ENCODE measurements at regions not wholly inside any gene's neighbourhood (a gene's known extent, or its start where the extent isn't known, plus 50 kb on each side); places are given as distances from the start of the nearest gene placed in this dataset.

GRCh38 chr18:39701055-39701783, 2135.6 kb upstream of the CELF4 start:
- TF ChIP-seq POLR2A (IDR thresholded peaks at IDR 0.05; ENCODE audit: extremely low read depth, insufficient read length), result no peak
- TF ChIP-seq MYC (IDR thresholded peaks at IDR 0.05; ENCODE audit: low read depth, low read length), result no peak
- no peak for TF ChIP-seq CTCF (IDR thresholded peaks at IDR 0.05; ENCODE audit: low read depth, low read length)
- no peak for TF ChIP-seq MAX (IDR thresholded peaks at IDR 0.05; ENCODE audit: low read depth, low read length)
- H3K4me3 ChIP-seq (ENCODE audit: low read depth, low read length), result no peak overlapping the region
- no peak for DNase-seq (ENCODE audit: low read depth)

- DNase-seq (ENCODE audit: low read depth), result no peak
- TF ChIP-seq MAX (IDR thresholded peaks at IDR 0.05; ENCODE audit: low read depth, low read length), result no peak
- TF ChIP-seq MYC (IDR thresholded peaks at IDR 0.05; ENCODE audit: low read depth, low read length), result no peak
- no peak for TF ChIP-seq POLR2A (IDR thresholded peaks at IDR 0.05; ENCODE audit: extremely low read depth, insufficient read length)
- H3K4me3 ChIP-seq (ENCODE audit: low read depth, low read length), result no peak overlapping the region
Measured at GRCh38 chr18:39699340-39699964, 2133.9 kb upstream of the CELF4 start.

- no peak for DNase-seq (ENCODE audit: low read depth)
- TF ChIP-seq CTCF (IDR thresholded peaks at IDR 0.05; ENCODE audit: low read depth, low read length) (no peak), POLR2A (IDR thresholded peaks at IDR 0.05; ENCODE audit: extremely low read depth, insufficient read length) (no peak), MYC (IDR thresholded peaks at IDR 0.05; ENCODE audit: low read depth, low read length) (no peak), MAX (IDR thresholded peaks at IDR 0.05; ENCODE audit: low read depth, low read length) (no peak)
- no peak overlapping the region for H3K4me3 ChIP-seq (ENCODE audit: low read depth, low read length)
Measured at GRCh38 chr18:39698436-39698835, 2132.8 kb upstream of the CELF4 start.

GRCh38 chr18:39693359-39693758, 2127.8 kb upstream of the CELF4 start:
- TF ChIP-seq MAX (IDR thresholded peaks at IDR 0.05; ENCODE audit: low read depth, low read length) (no peak), MYC (IDR thresholded peaks at IDR 0.05; ENCODE audit: low read depth, low read length) (no peak), CTCF (IDR thresholded peaks at IDR 0.05; ENCODE audit: low read depth, low read length) (no peak), POLR2A (IDR thresholded peaks at IDR 0.05; ENCODE audit: extremely low read depth, insufficient read length) (no peak)
- DNase-seq (ENCODE audit: low read depth), result no peak
- no peak overlapping the region for H3K4me3 ChIP-seq (ENCODE audit: low read depth, low read length)

GRCh38 chr18:39692367-39693015, 2126.9 kb upstream of the CELF4 start:
- H3K4me3 ChIP-seq (ENCODE audit: low read depth, low read length), result no peak overlapping the region
- TF ChIP-seq MYC (IDR thresholded peaks at IDR 0.05; ENCODE audit: low read depth, low read length), result no peak
- DNase-seq (ENCODE audit: low read depth), result no peak

GRCh38 chr18:39685303-39685902, 2119.8 kb upstream of the CELF4 start:
- TF ChIP-seq CTCF (IDR thresholded peaks at IDR 0.05; ENCODE audit: low read depth, low read length), result no peak
- no peak for TF ChIP-seq MYC (IDR thresholded peaks at IDR 0.05; ENCODE audit: low read depth, low read length)
- TF ChIP-seq MAX (IDR thresholded peaks at IDR 0.05; ENCODE audit: low read depth, low read length), result no peak
- TF ChIP-seq POLR2A (IDR thresholded peaks at IDR 0.05; ENCODE audit: extremely low read depth, insufficient read length), result no peak
- no peak overlapping the region for H3K4me3 ChIP-seq (ENCODE audit: low read depth, low read length)
- DNase-seq (ENCODE audit: low read depth), result no peak
